ENCODE measurements at regions not wholly inside any gene's neighbourhood (a gene's known extent, or its start where the extent isn't known, plus 50 kb on each side); places are given as distances from the start of the nearest gene placed in this dataset.

GRCh38 chr7:114255404-114255841 is 159.2 kb upstream of the FOXP2 start:
- TF ChIP-seq CTCF (IDR thresholded peaks at IDR 0.05; ENCODE audit: insufficient read depth, low read depth, low read length), result no peak
- no peak for DNase-seq (ENCODE audit: low read depth)
- H3K4me3 ChIP-seq (ENCODE audit: low read depth, low read length), result no peak overlapping the region

- TF ChIP-seq CTCF (IDR thresholded peaks at IDR 0.05; ENCODE audit: insufficient read depth, low read depth, low read length), result no peak
- no peak for DNase-seq (ENCODE audit: low read depth)
- H3K4me3 ChIP-seq (ENCODE audit: low read depth, low read length), result no peak overlapping the region
These were observed 171.0 kb upstream of the FOXP2 start for GRCh38 chr7:114243646-114244045.

- no peak for TF ChIP-seq CTCF (IDR thresholded peaks at IDR 0.05; ENCODE audit: insufficient read depth, low read depth, low read length)
- no peak overlapping the region for H3K4me3 ChIP-seq (ENCODE audit: low read depth, low read length)
- no peak for DNase-seq (ENCODE audit: low read depth)
These were observed 171.6 kb upstream of the FOXP2 start for GRCh38 chr7:114242992-114243507.

- DNase-seq (ENCODE audit: low read depth), result no peak
- no peak for TF ChIP-seq CTCF (IDR thresholded peaks at IDR 0.05; ENCODE audit: insufficient read depth, low read depth, low read length)
These were observed 185.4 kb upstream of the FOXP2 start for GRCh38 chr7:114229246-114229645.

GRCh38 chr7:114225784-114226183 is 188.8 kb upstream of the FOXP2 start:
- DNase-seq (ENCODE audit: low read depth), result no peak
- no peak for TF ChIP-seq CTCF (IDR thresholded peaks at IDR 0.05; ENCODE audit: insufficient read depth, low read depth, low read length)
- no peak overlapping the region for H3K4me3 ChIP-seq (ENCODE audit: low read depth, low read length)

More at GRCh38 chr7:114229246-114229645, 185.4 kb upstream of the FOXP2 start:
- H3K4me3 ChIP-seq (ENCODE audit: low read depth, low read length), result no peak overlapping the region

GRCh38 chr7:114218283-114218682 is 196.3 kb upstream of the FOXP2 start:
- no peak for DNase-seq (ENCODE audit: low read depth)
- no peak for TF ChIP-seq CTCF (IDR thresholded peaks at IDR 0.05; ENCODE audit: insufficient read depth, low read depth, low read length)
- no peak overlapping the region for H3K4me3 ChIP-seq (ENCODE audit: low read depth, low read length)
